HepG2 (cell line): ENCODE measurements at regions not wholly inside any gene's neighbourhood (a gene's known extent, or its start where the extent isn't known, plus 50 kb on each side); places are given as distances from the start of the nearest gene placed in this dataset.
"Not testable (repeated sequence)": the region's sequence is repeated elsewhere in the genome, so short reads cannot be mapped to it uniquely, and the experiment has no call there.

Source experiments
- ATAC-seq: fragments of 200-7000 bp; cut with Tn5 transposase; 3 replicates; pipeline ENCODE4 v1.9.1; 2020; ENCODE audit warnings: mild to moderate bottlenecking, moderate library complexity
- BruUV-seq: library from RNA; stranded (reverse); fragments of 400-500 nt; replicated peaks from 2 replicates; lab custom pipeline; 2021; lab: Mats Ljungman, UMichigan
- CTCF ChIA-PET: fragments of 300-600 bp; formaldehyde crosslinking; extraction: SDS; loops from one replicate; lab custom pipeline; 2021; ENCODE audit warnings: low total read pairs, inconsistent platforms, low intra/inter-chr PET ratio; lab: Yijun Ruan, JAX
- POLR2A ChIA-PET: fragments of 350-600 bp; sonication (Branson Sonifier 250); formaldehyde crosslinking; loops from one replicate; lab custom pipeline; 2020; ENCODE audit warnings: antibody characterized with exemption, inconsistent platforms; lab: Yijun Ruan, JAX
- DNase-seq: peaks from one replicate; pipeline ENCODE4 v3.0.0-alpha.2; 2015; ENCODE audit warnings: low spot score
- FAIRE-seq: peaks from 3 replicates; lab custom pipeline; 2011; peaks lifted over from hg19 to GRCh38; lab: Jason Lieb, UNC
- H2AFZ ChIP-seq: one replicate; pipeline ENCODE4 v1.6.1; 2011; ENCODE audit warnings: low read length, inconsistent platforms
- H3K27ac ChIP-seq: fragments of 300-600 bp; 3 replicates; pipeline ENCODE4 v1.8.0; 2011; ENCODE audit warnings: mixed run types, mild to moderate bottlenecking, mixed read lengths, low read length, inconsistent platforms; ENCODE audit not compliant: insufficient read depth; ENCODE audit errors: extremely low read length
- H3K27me3 ChIP-seq, 2 experiments: fragments of 200-600 bp in 1 of 2; 2 replicates in 1 of 2; 3 replicates in 1 of 2; pipeline versions ENCODE4 v1.6.0 to v1.8.0; 2011; ENCODE audit warnings: low read length in 2 of 2, mild to moderate bottlenecking in 2 of 2, moderate library complexity in 2 of 2, inconsistent platforms in 1 of 2; ENCODE audit not compliant: insufficient read depth in 2 of 2, control insufficient read depth in 1 of 2
- H3K36me3 ChIP-seq, 2 experiments: fragments of 200-600 bp in 1 of 2; replicated peaks in 1 of 2; 2 replicates in 1 of 2; 3 replicates in 1 of 2; pipeline versions ENCODE4 v1.5.1 to v1.8.0; 2011; ENCODE audit warnings: low read length in 2 of 2, inconsistent platforms in 1 of 2; ENCODE audit not compliant: insufficient read depth in 2 of 2, control insufficient read depth in 1 of 2
- H3K4me1 ChIP-seq: 2 replicates; pipeline ENCODE4 v1.5.1; 2012; ENCODE audit warnings: low read length, inconsistent platforms; ENCODE audit not compliant: insufficient read depth
- H3K4me2 ChIP-seq: 2 replicates; pipeline ENCODE4 v1.6.0; 2011; ENCODE audit warnings: low read depth, low read length, inconsistent platforms
- H3K4me3 ChIP-seq, 3 experiments: fragments of 200-600 bp in 1 of 3; sonication (generic), shearing (Covaris generic) in 1 of 3; replicated peaks in 1 of 3; 2 replicates each; pipeline ENCODE4 v1.5.1; 2011 to 2016; ENCODE audit warnings: low read length in 3 of 3, inconsistent platforms in 2 of 3, low read depth in 2 of 3, mild to moderate bottlenecking in 2 of 3, control low read depth in 1 of 3, mixed read lengths in 1 of 3; ENCODE audit not compliant: insufficient read depth in 1 of 3
- H3K79me2 ChIP-seq: one replicate; pipeline ENCODE4 v1.6.1; 2011; ENCODE audit warnings: low read length, inconsistent platforms; ENCODE audit not compliant: insufficient read depth
- H3K9ac ChIP-seq: 2 replicates; pipeline ENCODE4 v1.6.0; 2011; ENCODE audit warnings: mild to moderate bottlenecking, low read depth, low read length, inconsistent platforms; ENCODE audit not compliant: insufficient read depth
- H3K9me3 ChIP-seq: 2 replicates; pipeline ENCODE4 v1.5.1; 2012; ENCODE audit warnings: mild to moderate bottlenecking, low read length
- H4K20me1 ChIP-seq: 2 replicates; pipeline ENCODE4 v1.6.0; 2011; ENCODE audit warnings: inconsistent platforms, mild to moderate bottlenecking, low read length, moderate library complexity; ENCODE audit not compliant: insufficient read depth
- ZNF160 ChIP-seq: sonication (generic); formaldehyde crosslinking; IDR thresholded peaks from 2 replicates; pipeline ENCODE4 v1.8.0; 2022; ENCODE audit warnings: mild to moderate bottlenecking, inconsistent platforms, missing genetic modification reagents
- WGBS: methylation state at CpG from one replicate; pipeline ENCODE4 v1.1.6; 2017; ENCODE audit warnings: low lambda C conversion rate; 5-methylcytosine and 5-hydroxymethylcytosine counted together
- in situ Hi-C: cut with HindIII; loops from 2 replicates; pipeline ENCODE4 v1.10.0; 2017; ENCODE audit warnings: low pct_unique_long_range_greater_than_20kb; ENCODE audit not compliant: extremely low pct_ligation_motif_present
- intact Hi-C: fragments of 100-400 bp; cut with micrococcal nuclease; formaldehyde crosslinking; loops from one replicate; pipeline ENCODE4 v1.10.0; 2022; ENCODE audit not compliant: unreplicated experiment

- H3K4me1 ChIP-seq, H4K20me1 ChIP-seq, intact Hi-C loops, H3K27me3 ChIP-seq, H3K79me2 ChIP-seq, DNase-seq, CTCF ChIA-PET, H2AFZ ChIP-seq, H3K4me3 ChIP-seq, in situ Hi-C loops, H3K36me3 ChIP-seq, BruUV-seq, FAIRE-seq, H3K27ac ChIP-seq, POLR2A ChIA-PET, ATAC-seq, H3K9ac ChIP-seq, H3K4me2 ChIP-seq: not testable (repeated sequence)
- H3K9me3 ChIP-seq: peaks cover 53% of the 10 kb centered on the region
- TF ChIP-seq ZNF160 (CRISPR knock-in tag): peak; percentile 99
- 1% methylated on average over 1 of the region's 1 CpG for WGBS
Measured at GRCh38 chr20:29066341-29066740, 2191.1 kb upstream of the DEFB115 start.

DNA sequence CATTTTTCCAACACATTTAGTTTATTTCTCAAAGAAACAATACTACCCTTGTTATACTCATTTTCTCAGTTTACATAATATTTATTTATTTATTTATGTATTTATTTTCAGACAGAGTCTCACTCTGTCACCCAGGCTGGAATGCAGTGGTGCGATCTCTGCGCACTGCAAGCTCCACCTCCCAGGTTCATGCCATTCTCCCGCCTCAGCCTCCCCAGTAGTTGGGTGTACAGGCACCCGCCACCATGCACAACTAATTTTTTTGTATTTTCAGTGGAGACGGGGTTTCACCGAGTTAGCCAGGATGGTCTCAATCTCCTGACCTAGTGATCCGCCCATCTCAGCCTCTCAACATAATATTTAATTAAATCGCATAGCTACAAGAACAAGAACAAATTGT is 2183.8 kb upstream of the DEFB115 start:
- H3K4me3 ChIP-seq, H3K9ac ChIP-seq, H2AFZ ChIP-seq, H3K79me2 ChIP-seq, POLR2A ChIA-PET, H3K27ac ChIP-seq, H3K27me3 ChIP-seq, DNase-seq, ATAC-seq, intact Hi-C loops, BruUV-seq, H4K20me1 ChIP-seq, H3K4me2 ChIP-seq, H3K36me3 ChIP-seq, CTCF ChIA-PET, FAIRE-seq, in situ Hi-C loops, H3K4me1 ChIP-seq: not testable (repeated sequence)
- peaks cover 29% of the 10 kb centered on the region for H3K9me3 ChIP-seq
- 35% methylated on average over 8 of the region's 8 CpGs for WGBS
